Breast epithelium (tissue), 4 donors: ENCODE measurements at regions not wholly inside any gene's neighbourhood (a gene's known extent, or its start where the extent isn't known, plus 50 kb on each side); places are given as distances from the start of the nearest gene placed in this dataset.

Experiments
- DNase-seq, 2 donors: peaks; one replicate each; pipeline ENCODE4 v3.0.0-alpha.2; 2019; ENCODE audit warnings: low spot score in 2 of 2
- H3K27ac ChIP-seq, 2 donors: fragments of 200-600 bp; sonication (generic) in 1 of 2; one replicate each; pipeline ENCODE4 v1.5.1; 2016 to 2019; ENCODE audit warnings: mild to moderate bottlenecking in 1 of 2
- H3K27me3 ChIP-seq, 2 donors: fragments of 200-600 bp; sonication (generic) in 1 of 2; one replicate each; pipeline versions ENCODE4 v1.5.1 to v1.6.0; 2017 to 2019; ENCODE audit warnings: control low read depth in 1 of 2, mild to moderate bottlenecking in 1 of 2
- H3K36me3 ChIP-seq: fragments of 200-600 bp; one replicate; pipeline ENCODE4 v1.5.1; 2019
- H3K4me1 ChIP-seq, 2 donors: fragments of 200-600 bp; sonication (generic); one replicate each; pipeline ENCODE4 v1.5.1; 2016 to 2019; ENCODE audit warnings: control low read depth in 1 of 2
- H3K4me3 ChIP-seq, 3 donors: fragments of 200-600 bp; sonication (generic); 1 replicate in 2 of 3; 2 replicates in 1 of 3; pipeline ENCODE4 v1.5.1; 2016 to 2019; ENCODE audit warnings: mild to moderate bottlenecking in 3 of 3, moderate library complexity in 2 of 3
- H3K9me3 ChIP-seq, 2 donors: fragments of 200-600 bp; sonication (generic) in 1 of 2; one replicate each; pipeline ENCODE4 v1.5.1; 2016 to 2019; ENCODE audit warnings: control low read depth in 1 of 2
- POLR2A ChIP-seq: fragments of 450-650 bp; IDR thresholded peaks from one replicate; pipeline ENCODE4 v1.6.1; 2016; ENCODE audit warnings: antibody characterized with exemption, mild to moderate bottlenecking, moderate library complexity
- POLR2AphosphoS5 ChIP-seq, 3 donors: sonication (generic); formaldehyde crosslinking; IDR thresholded peaks; one replicate each; pipeline ENCODE4 v1.6.1; 2017; ENCODE audit warnings: antibody characterized with exemption in 3 of 3
- intact Hi-C: fragments of 100-400 bp; cut with DNase I; formaldehyde crosslinking; loops from one replicate; pipeline ENCODE4 v1.15.1; 2023; ENCODE audit warnings: low total_unique reads
- TF ChIP-seq, protein P1 (sequence below), 3 donors: fragments of 450-650 bp; IDR thresholded peaks; one replicate each; pipeline ENCODE4 v1.5.1; 2016 to 2017; ENCODE audit warnings: antibody characterized with exemption in 3 of 3, mild to moderate bottlenecking in 3 of 3, moderate library complexity in 3 of 3

DNA sequence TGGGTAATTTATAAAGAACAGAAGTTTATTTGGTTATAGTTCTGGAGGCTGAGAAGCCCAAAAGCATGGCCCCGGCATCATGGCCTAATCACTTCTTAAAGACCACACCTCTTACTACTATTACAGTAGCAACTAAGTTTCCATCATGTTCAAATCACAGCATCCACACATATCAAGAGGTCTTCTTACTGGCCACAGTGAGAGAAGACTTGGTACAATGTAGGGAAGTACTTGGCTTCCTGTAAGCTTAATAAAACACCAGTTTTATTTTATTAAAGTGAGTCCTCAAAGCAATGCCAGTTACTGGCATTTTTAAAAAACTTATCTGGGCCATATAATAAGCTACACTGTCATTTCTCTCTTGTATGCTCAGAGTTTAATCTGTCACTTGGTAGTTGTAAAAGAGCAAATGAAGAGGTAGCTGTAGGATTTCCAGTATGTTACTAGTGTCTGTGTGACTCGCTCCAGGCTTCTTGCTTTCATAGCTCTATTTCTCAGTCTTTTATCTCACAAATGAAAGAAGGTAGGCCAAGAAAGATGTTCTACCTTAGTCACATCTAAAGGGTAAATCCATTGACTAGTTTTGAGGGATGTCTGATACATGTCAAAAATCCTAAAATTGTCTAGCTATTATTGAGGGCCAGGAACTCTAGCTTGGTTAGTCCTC, 159.2 kb upstream of the CPEB2 start:
- TF ChIP-seq POLR2AphosphoS5 (IDR thresholded peaks at IDR 0.05), result no peak
- TF ChIP-seq POLR2A, result no peak
- TF ChIP-seq, protein P1, sequence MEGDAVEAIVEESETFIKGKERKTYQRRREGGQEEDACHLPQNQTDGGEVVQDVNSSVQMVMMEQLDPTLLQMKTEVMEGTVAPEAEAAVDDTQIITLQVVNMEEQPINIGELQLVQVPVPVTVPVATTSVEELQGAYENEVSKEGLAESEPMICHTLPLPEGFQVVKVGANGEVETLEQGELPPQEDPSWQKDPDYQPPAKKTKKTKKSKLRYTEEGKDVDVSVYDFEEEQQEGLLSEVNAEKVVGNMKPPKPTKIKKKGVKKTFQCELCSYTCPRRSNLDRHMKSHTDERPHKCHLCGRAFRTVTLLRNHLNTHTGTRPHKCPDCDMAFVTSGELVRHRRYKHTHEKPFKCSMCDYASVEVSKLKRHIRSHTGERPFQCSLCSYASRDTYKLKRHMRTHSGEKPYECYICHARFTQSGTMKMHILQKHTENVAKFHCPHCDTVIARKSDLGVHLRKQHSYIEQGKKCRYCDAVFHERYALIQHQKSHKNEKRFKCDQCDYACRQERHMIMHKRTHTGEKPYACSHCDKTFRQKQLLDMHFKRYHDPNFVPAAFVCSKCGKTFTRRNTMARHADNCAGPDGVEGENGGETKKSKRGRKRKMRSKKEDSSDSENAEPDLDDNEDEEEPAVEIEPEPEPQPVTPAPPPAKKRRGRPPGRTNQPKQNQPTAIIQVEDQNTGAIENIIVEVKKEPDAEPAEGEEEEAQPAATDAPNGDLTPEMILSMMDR (IDR thresholded peaks at IDR 0.05), result no peak
- no peaks in the 10 kb centered on the region for H3K36me3 ChIP-seq
- intact Hi-C loops, result no loop called here
- H3K4me3 ChIP-seq, result no peak overlapping the region
- no peaks in the 10 kb centered on the region for H3K27me3 ChIP-seq
- H3K9me3 ChIP-seq, result no peaks in the 10 kb centered on the region
- no peaks in the 10 kb centered on the region for H3K4me1 ChIP-seq
- DNase-seq, result no peak
- no peak overlapping the region for H3K27ac ChIP-seq

DNA sequence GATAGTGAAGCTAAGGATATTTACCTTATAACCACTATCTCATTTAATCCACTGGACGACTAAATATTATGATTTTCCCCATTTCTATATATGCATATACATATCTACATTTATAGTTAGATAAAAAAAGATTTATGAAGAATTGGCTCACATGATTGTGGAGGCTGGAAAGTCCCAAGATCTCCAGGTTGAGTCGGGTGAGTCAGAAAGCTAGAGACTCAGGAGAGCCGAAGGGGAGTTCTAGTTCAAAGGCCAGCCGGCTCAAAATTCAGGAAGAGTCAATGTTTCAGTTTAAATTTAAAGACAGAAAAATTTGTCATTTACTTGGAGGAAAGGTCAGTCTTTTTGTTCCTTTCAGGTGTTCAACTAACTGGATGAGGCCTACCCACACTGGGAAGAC, 158.2 kb upstream of the CPEB2 start:
- Histone ChIP-seq H3K27me3 (no peaks in the 10 kb centered on the region), H3K4me3 (no peak overlapping the region), H3K4me1 (no peaks in the 10 kb centered on the region), H3K36me3 (no peaks in the 10 kb centered on the region), H3K27ac (no peak overlapping the region), H3K9me3 (no peaks in the 10 kb centered on the region)
- no peak for DNase-seq
- TF ChIP-seq POLR2AphosphoS5 (IDR thresholded peaks at IDR 0.05), result no peak
- TF ChIP-seq, protein P1 (IDR thresholded peaks at IDR 0.05), result no peak
- no peak for TF ChIP-seq POLR2A
- intact Hi-C loops, result no loop called here

DNA sequence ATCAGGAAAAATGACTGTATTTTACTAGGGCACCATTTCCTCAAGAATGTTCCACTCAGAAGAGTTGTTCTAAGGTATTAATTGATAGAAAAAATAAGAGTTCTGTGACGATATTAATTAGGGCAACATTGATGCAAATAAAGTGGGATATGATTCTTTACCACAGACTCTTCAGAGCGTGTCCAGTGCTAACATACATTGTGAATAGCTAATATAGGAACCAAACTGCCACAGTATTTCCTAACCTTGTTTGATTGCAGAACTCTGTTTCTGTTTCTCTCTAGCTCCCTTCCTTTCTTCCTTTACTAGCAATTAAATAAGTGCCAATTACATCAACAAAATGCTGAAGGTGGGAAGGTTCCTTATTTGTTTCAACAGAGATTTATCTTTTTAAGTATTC, 154.1 kb upstream of the CPEB2 start:
- no peak for DNase-seq
- TF ChIP-seq, protein P1 (IDR thresholded peaks at IDR 0.05), result no peak
- no peak for TF ChIP-seq POLR2AphosphoS5 (IDR thresholded peaks at IDR 0.05)
- TF ChIP-seq POLR2A, result no peak
- Histone ChIP-seq H3K4me3 (no peak overlapping the region), H3K27me3 (no peaks in the 10 kb centered on the region), H3K27ac (no peak overlapping the region), H3K4me1 (no peaks in the 10 kb centered on the region), H3K9me3 (no peaks in the 10 kb centered on the region), H3K36me3 (no peaks in the 10 kb centered on the region)
- intact Hi-C loops, result no loop called here

DNA sequence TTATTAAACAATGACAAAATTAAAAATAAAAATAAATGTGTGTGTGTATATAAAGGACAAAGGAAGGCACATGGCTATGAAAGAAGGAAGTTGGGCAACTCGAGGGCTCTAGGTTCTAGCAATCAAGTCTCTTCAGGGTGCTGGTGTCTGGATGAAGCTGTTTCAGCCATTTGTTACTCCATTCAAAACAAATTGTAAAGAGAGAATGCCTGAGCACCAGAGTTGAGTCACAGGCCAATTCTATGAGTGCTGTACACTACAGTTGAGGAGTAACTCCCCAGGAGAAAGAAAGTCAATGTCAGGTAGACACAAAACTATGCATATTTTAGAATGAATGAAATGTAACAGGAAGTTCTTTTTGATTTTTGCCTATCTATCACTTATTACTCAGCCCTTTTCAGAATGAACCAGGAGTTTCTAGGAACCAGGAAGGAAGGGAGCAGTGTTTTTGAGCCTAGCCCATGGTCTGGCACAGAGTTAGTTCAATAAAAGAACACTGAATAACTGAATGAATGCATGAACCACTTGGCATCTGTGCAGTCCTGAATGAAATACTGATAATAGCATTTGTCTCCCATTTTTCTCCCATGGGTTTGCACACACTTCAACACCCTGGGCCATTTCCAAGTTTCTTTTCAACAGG, 151.7 kb upstream of the CPEB2 start:
- TF ChIP-seq POLR2A, result no peak
- no peak for TF ChIP-seq POLR2AphosphoS5 (IDR thresholded peaks at IDR 0.05)
- TF ChIP-seq, protein P1 (IDR thresholded peaks at IDR 0.05), result no peak
- H3K27me3 ChIP-seq, result no peaks in the 10 kb centered on the region
- no peak overlapping the region for H3K4me3 ChIP-seq
- DNase-seq, result no peak
- H3K27ac ChIP-seq, result no peak overlapping the region
- H3K36me3 ChIP-seq, result no peaks in the 10 kb centered on the region
- H3K4me1 ChIP-seq, result no peaks in the 10 kb centered on the region
- H3K9me3 ChIP-seq, result no peaks in the 10 kb centered on the region
- intact Hi-C loops, result no loop called here

DNA sequence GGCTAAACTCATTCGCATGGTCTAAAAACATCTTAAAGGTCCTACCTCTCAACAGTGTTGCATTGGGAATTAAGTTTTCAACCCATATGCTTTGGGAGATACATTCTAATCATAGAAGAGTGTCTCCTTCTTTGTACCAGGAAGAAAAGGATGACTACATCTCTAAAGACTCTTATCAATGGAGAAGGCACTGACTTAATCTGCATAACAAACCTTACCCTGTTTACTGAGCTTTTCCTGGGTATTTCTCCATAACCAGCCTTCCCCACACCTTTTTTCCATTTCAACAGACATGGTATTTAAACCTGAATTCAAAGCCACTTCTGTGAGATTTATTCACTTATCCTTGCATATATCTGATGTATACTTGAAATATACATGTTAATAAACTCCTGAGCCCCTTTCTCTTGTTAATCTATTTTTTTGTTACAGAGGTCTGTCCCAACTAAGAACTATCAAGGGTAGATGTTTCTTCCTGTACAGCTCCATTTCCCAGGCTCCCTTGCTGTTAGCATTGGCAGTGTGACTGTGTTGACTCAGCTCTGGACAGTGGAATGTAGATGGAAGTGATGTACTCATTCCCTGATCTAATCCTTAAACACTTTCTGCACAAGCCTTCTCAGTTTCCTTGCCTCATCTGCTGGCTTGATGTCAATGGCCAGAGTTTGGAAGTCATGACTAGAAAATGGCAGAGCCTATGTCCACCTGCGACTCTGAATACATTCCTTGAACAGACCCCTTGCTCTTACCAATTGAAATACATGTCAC, 148.9 kb upstream of the CPEB2 start:
- intact Hi-C loops, result no loop called here
- H3K27me3 ChIP-seq, result no peaks in the 10 kb centered on the region
- peak in 1 of 2 donors; percentile 53 for DNase-seq
- no peaks in the 10 kb centered on the region for H3K4me1 ChIP-seq
- no peaks in the 10 kb centered on the region for H3K9me3 ChIP-seq
- no peaks in the 10 kb centered on the region for H3K36me3 ChIP-seq
- no peak overlapping the region for H3K4me3 ChIP-seq
- TF ChIP-seq, protein P1 (IDR thresholded peaks at IDR 0.05), result no peak
- TF ChIP-seq POLR2AphosphoS5 (IDR thresholded peaks at IDR 0.05) (no peak), POLR2A (no peak)
- H3K27ac ChIP-seq, result peak overlapping the region; percentile 31 to 34
